GM18909 (cell line): ENCODE measurements at regions not wholly inside any gene's neighbourhood (a gene's known extent, or its start where the extent isn't known, plus 50 kb on each side); places are given as distances from the start of the nearest gene placed in this dataset.
"Not testable (repeated sequence)": the region's sequence is repeated elsewhere in the genome, so short reads cannot be mapped to it uniquely, and the experiment has no call there.

Experiments used
- ATAC-seq: cut with Tn5 transposase; IDR thresholded peaks from one replicate; pipeline ENCODE4 v1.9.1; 2021; ENCODE audit warnings: mild to moderate bottlenecking; ENCODE audit not compliant: unreplicated experiment, poor library complexity

DNA sequence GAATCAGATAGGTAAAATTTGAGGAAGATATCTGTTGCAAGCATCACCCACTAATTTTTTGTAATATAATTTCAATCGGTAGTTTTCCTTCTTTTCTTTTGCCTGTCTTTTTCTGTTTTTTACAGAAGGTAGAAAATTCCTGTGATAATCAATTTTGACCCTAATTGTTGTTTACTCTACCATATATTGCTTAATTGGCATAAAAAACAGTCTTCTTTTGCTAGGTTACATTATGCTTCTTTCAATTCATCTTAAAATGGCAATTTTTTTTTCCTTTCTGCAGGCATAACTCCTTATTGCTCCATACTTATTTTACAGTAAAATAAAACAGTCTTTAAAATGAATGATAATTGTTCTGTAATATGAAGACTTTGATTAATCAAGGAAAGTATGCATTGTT, 286.2 kb upstream of the LRP1B start:
- ATAC-seq: no peak

DNA sequence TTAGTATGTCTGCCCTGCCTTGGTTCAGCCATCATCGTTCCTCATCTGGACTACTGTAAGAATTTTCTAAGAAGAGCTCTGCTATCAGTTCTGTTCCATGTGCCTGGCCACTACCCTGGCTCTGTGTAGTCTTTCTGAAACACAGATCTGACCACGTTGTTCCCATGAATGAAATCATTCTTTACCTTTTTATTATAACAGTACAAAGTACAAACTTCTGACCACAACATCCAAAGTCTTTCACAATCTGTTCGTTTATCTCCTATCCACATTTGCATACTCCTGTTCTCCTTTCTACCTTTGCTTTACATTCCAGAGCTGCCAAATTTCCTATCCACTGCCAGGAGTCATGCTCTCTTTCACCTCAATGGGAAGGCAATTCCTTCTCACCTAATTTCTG, 284.6 kb upstream of the LRP1B start:
- no peak for ATAC-seq

DNA sequence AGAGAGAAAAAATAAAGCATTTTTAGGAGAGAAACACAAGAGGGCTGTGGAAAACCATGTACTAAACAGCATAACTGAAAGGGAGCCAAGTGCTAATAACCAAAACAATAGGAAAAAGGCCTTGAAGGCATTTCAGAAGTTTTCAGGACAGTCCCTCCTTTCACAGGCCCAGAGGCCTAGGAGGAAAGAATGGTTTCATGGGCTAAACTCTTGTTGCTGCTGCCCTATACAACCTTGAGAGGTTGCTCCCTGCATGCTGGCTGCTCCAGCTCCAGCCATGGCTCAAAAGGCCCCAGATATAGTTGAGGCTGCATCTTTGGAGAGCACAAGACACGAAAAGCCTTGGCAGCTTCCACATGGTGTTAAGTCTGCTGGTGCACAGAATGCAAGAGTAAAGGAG, 267.4 kb upstream of the LRP1B start:
- no peak for ATAC-seq

DNA sequence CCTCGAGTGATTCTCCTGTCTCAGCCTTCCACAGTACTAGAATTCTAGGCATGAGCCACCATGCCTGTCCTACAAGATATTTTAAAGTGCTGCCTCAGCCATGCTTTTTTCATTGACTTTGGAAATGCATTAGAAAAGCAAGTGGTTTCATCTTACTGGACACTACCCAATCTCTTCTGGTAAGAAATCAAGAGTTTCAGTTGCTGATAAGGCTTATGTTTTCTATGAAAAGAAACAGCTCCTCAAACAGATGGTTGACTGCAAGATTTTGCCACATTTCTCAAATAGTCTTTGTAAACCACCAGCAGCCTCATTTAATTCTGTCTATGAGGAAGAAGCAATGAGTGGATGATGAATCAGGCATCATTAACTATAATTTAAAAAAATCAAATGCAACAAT, 264.5 kb upstream of the LRP1B start:
- no peak for ATAC-seq

DNA sequence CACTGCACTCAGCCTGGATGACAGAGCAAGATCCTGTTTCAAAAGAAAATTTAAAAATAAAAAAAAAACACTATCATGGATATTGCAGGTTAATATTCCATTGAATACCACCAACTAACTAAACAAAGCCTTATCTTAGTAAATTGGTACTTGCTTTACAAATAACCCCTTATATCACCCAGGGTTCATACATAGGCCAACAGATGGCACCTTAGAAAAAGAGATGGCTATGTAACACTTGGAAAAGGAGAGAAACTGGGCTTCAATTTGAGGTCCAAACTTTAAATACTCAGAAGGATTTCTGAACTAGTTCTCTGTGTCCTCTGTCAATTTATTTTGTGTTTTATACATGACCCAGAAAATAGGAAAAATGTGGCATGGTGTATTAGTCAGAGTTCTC, 249.6 kb upstream of the LRP1B start:
- no peak for ATAC-seq

DNA sequence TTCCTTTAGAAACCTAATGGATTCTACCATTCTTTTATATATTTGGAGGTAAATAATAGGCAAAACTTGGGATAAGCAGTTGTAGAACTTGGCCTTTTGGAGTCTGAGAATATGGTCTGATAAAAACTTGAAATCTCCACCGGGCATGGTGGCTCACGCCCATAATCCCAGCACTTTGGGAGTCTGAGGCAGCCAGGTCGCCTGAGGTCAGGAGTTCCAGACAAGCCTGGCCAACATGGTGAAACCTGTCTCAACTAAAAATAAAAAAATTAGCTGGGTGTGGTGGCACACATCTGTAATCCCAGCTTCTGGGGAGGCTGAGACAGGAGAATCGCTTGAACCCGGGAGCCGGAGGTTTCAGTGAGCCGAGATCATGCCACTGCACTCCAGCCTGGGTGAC, 231.3 kb upstream of the LRP1B start:
- not testable (repeated sequence) for ATAC-seq

DNA sequence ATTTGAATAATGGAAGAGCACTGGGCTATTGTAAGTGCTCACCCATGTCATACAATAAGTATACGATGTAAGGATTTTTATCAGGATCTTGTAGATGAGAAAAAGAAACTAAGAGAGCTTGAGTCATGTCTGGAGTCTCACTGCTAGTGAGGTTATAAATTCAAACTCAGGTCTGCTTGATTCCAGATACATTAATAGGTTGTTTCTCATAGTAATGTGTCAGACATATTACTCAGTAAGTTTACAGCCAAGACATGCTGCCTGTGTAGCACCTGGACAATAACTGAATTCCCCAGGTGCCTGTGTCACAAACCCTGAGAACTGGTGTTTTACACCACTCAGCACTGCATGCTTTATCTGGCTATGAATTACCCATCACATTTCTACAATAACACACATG, 216.9 kb upstream of the LRP1B start:
- no peak for ATAC-seq

DNA sequence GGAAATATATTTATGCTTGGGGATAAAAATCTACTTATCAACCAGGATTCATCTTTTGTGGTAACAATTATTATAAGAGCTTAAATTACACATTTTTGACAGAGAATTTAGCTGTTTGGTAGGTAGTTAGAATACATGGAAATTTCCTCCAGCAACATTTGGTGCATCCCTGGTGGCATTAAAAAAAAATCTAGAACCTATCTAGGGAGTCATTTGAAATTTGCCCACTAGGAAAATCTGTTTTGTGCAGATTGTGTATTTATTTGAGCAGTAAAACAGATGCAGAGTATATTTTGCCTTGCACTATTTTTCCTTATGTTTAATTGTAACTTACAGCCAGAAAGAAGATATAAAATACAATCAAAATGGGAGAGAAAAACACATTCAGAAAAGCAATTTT, 208.4 kb upstream of the LRP1B start:
- no peak for ATAC-seq

DNA sequence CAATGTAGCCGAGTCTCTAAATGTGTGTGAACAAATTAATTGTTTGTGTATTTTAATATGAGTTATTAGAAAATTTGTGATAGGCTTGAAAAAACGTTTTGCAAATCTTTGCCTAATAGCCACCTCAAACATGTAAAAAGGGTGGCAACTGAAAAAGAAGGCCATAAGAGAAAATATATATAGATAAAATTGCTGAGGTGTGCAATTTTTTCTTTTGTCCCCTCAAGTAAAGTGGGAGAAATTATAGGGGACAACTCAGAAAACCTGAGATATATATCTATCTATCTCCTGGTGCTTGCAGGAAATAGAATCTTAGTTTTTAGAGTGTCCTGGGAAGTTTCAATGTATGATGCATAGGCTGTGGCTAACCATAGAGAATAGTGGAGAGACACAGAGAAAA, 201.4 kb upstream of the LRP1B start:
- no peak for ATAC-seq

DNA sequence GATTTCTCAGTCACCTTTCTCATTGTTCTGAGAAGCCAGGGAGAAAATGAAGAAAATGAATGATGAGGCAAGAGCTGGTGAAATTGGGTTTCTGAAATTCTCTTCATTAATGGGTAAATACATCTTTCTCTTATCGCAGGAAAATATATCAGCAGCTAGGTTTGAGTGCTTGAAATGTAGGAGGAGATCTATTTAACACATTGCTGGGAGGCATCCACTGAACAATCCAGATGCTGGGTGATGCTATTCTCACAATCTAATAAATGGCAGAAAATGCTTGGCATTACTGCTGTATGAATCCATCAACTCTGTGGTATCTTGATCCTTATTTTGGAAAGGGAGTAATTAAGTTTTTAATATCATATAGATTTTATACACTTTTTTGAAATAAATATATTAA, 199.6 kb upstream of the LRP1B start:
- ATAC-seq: no peak

DNA sequence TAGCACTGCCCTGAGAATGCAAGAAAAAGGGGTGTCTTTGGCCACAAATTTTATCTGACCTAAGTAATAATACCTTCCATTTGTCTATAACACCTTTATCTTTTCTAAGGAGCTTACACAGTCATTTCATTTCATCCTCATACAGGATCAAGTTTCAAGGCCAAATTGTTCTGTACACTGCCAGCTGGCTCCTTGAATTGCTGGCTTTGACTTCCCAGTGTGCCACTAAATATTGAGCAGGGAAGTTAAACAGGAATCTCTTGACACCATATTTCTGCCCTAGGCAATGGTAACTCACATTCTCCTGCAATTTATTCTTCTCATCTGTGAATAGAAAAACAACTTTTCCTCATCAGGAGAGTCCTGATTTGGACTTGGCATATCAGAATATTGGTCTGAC, 195.1 kb upstream of the LRP1B start:
- no peak for ATAC-seq

DNA sequence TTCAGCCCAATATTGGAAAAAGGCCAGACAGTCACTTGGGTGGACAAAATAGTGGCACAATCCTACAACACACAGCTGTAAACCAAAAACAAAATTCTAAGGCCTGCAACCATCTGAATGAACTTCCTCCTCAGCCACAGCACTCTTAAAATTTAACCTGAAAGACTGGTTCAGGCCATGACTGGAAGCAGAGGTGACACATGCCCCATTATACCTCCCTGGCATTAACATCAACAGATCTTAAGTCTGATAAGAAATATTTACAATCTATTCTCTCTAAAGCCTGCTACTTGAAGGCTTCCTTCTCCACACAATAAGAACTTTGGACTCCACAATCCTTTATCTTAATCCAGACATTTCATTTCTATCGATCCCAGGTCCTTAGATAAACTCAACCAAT, 192.4 kb upstream of the LRP1B start:
- ATAC-seq: no peak

DNA sequence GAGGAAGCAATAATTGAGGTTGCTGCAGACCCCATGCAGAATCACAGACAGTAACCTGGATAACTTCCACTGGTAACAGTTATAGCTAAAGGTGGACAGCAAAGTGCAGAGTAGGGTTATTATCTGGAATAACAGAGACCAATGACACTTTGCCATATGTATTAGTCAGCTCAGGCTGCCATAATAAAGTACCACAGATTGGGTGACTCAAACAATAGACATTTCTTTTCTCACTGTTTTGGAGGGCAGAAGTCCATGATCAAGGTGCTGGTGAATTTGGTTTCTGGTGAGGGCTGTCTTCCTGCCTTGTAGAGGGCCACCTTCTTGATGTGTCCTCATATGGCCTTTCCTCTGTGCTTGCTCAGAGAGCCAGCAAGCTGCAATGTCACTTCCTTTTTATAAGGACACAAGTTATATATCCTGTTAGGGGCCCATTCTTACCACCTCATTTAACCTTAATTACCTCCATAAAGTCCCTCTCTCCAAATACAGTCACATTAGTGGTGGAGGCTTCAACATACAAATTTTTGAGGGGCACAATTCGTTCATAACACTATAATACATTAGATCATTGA, 191.0 kb upstream of the LRP1B start:
- ATAC-seq: no peak

DNA sequence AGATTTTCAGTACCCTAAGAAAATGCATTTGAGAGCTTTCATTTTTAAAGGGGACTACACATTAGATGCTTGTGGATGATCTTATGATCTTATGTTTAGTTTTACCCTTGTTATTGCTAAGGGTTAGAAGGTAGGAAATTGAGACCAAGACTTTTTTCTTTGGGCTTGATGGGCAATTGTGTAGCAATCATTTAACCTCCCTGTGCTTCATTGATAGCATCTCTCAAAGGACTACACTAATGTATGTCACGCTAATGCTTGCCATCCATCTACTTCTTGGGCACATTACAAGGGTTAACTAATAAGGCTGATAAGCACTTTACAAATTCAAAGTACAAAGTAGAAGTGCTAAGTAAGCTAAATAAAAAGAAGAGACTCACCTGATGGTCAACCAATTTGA, 189.3 kb upstream of the LRP1B start:
- ATAC-seq: no peak

DNA sequence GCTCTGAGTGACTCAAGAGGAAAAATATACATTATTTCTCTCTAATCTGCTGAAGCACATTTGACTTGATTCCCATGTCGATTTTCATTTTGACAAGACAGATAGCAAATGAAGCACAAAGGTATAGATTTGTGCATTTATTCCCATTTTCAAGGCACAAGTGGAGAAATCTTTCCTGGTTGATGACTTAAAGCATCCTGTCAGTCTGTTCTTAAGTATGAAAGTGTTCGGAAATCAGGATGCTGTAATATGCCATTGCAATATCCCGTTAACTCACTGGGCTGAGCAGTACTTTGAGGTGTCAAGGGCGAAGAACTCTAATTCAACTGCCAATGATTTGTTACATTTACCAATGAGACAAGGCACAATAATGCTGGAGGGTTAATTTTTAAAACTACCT, 185.2 kb upstream of the LRP1B start:
- no peak for ATAC-seq

DNA sequence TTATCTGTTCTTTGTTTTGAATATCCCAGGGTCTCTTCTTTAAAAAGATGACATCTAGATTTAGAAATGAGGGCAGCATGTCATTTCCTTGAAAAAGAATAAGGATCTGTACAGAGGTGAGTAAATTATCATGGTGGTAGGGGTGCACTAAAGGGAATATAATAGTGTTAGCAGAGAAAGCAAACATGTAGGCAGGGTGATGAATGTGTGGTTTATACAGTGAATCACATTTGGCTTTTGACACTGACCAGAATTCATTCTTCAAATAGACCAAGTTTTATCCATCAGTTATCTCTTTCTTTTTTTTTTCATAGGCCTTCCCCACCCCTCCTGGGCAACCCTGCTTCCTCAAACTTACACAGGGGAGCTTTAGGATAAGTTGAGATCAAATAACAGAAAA, 184.5 kb upstream of the LRP1B start:
- no peak for ATAC-seq

DNA sequence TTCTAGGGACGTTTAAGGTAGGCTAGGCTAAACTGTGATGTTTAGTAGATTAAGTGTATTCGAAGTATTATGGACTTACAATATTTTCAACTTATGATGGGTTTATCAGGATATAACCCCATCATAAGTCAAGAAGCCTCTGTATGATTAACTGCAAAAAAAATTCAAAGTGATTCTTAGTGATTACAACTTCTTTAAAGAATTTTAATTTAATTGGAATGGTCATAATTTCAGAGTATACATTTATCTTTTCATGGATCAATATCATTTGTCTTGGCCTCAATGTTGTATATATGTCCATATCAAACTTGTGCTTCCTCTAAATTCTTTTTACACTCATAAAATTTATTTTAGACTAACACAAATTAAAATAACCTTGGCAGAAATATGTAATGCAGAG, 183.3 kb upstream of the LRP1B start:
- ATAC-seq: no peak

DNA sequence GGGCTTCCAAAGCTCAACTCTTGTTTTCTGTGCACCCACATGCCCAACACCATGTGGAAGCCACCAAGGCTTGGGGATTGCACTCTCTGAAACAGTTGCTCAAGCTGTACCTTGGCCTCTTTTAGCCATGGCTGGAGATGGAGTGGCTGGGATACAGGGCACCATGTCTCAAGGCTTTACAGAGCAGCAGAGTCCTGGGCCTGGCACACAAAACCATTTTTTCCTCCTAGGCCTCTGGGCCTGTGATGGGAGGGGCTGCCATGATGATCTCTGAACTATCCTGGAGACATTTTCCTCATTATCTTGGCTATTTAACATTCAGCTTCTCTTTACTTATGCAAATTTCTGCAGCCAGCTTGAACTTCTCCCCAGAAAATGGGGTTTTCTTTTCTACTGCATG, 179.7 kb upstream of the LRP1B start:
- ATAC-seq: no peak

DNA sequence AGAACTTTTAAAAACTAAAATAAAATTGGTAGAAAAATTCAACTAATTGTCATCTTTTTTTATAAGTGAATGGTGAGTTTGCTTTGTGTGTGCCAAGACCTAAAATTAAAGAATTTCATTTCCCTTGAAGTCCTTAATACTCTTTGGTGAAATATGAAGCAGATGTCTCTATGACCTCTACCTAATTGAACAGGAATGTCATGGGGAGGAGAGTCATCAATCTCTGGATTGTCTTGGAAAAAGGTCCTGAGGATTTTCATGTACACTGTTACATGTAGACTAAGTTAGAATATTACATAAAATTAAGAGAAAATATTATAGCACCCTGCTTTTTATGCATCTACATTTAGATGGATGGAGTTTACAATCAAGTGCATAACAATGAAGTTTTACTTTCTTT, 177.9 kb upstream of the LRP1B start:
- no peak for ATAC-seq

DNA sequence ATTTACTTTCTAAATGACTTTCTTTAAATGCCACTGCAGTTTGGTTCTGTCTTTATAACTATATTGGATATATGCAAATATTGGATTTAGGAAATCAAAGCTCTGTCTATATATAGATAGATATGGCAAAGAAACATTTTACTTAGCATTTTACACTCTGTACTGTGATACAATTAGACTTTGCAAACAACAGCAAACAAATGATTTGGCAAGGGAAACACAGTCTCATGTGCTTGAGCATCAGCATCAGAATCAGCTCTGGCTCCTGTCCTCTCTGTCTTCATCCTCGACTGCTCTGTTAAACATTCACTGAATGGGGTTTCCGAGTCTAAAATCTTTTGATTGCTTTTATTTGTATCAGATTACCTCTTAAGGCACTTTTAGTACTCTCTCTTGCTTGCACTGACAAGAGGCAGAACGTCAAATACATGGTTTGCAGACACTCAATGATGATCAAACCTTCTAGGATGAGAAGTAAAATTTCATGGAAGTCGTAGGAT, 176.8 kb upstream of the LRP1B start:
- no peak for ATAC-seq

DNA sequence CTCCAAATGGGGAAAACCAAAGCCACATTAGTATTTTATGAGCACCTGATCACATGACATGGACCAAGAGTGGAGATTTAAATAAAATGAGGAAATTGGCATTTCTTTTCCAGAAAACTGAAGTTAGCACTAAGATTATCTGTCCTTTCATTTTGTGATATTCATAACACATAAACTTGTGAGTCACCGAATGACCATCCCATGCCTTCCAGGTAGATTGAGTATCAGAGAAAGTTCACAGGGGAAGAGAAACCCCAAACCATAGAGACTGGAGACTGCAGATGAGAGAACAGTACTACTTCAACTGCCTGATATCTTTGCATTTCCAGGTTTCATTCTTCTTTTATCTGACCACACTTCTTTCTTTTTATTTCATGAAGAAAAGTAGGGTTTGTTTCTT, 176.3 kb upstream of the LRP1B start:
- ATAC-seq: no peak

DNA sequence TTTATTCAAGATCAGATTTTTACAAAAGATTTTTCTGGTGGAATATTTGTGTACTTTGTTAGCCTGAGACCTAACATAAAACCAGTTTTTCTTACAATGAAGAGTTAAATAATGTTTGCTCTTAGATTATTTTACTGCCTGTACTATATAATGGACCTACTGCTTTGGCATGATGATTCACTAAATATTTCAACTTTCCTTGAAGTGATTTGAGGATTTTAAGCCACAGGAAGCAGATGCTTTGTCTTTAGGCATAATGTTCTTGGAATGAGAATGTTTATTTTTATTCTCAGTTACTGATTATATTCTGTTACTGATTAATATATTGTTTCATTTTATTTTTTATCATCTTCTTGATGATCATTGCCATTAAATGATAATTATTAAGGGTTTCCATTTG, 175.3 kb upstream of the LRP1B start:
- ATAC-seq: no peak

DNA sequence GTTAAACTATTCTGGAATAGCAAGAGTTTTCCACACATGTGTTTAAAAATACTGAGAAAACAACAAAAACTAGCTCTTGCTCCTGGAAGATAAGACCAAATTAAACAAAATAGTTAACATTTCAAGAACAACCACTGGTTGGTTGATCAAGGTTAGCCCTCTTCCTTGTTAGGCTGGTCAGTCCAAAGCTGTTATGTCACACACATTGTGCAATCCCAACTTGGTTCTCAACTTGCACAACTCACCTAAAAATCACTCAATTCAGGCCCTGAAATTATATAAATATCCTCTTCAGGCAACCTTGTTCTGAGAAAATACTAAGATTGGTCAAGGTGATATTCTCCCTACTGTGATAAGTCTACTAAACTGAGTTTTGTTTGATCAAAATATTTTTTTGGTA, 169.7 kb upstream of the LRP1B start:
- no peak for ATAC-seq
